GM23248 (cell line): ENCODE measurements at regions not wholly inside any gene's neighbourhood (a gene's known extent, or its start where the extent isn't known, plus 50 kb on each side); places are given as distances from the start of the nearest gene placed in this dataset.

Experiments used
- EZH2 ChIP-seq: fragments of 200-600 bp; sonication (generic); IDR thresholded peaks from 2 replicates; pipeline ENCODE4 v1.6.1; 2018; ENCODE audit warnings: antibody characterized with exemption, mild to moderate bottlenecking; ENCODE audit not compliant: insufficient read depth, poor library complexity, severe bottlenecking
- EZH2phosphoT487 ChIP-seq: fragments of 200-600 bp; sonication (generic); IDR thresholded peaks from 2 replicates; pipeline ENCODE4 v1.6.1; 2018; ENCODE audit warnings: antibody characterized with exemption, moderate library complexity, mild to moderate bottlenecking, low read depth; ENCODE audit not compliant: insufficient read depth

- no peak for TF ChIP-seq EZH2
- no peak for TF ChIP-seq EZH2phosphoT487
Measured at GRCh38 chr3:89946884-89947283, 839.5 kb downstream of the EPHA3 start.
